Right kidney (tissue), 1 donor: ENCODE measurements at regions not wholly inside any gene's neighbourhood (a gene's known extent, or its start where the extent isn't known, plus 50 kb on each side); places are given as distances from the start of the nearest gene placed in this dataset.

Experiments used
- DNase-seq: peaks from one replicate; pipeline ENCODE4 v3.0.0-alpha.2; 2016

DNA sequence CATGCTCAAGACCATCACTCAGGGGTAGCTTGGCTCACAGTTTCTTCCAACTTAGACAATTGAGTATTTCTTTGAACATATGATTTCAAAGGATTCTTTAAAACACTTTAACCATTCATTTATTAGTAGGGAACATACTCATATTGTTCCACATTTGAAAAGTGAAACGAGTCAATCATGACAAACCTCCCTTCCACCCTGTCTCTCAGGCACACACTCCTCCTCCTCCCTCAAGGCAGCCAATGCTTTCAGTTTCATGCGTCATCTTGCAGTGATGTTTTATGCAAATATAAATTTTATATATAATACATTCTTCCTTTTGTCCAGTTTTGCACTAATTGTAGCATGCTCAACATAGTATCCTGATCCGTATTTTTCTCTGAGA, 126.0 kb upstream of the BOD1 start:
- DNase-seq, result no peak

DNA sequence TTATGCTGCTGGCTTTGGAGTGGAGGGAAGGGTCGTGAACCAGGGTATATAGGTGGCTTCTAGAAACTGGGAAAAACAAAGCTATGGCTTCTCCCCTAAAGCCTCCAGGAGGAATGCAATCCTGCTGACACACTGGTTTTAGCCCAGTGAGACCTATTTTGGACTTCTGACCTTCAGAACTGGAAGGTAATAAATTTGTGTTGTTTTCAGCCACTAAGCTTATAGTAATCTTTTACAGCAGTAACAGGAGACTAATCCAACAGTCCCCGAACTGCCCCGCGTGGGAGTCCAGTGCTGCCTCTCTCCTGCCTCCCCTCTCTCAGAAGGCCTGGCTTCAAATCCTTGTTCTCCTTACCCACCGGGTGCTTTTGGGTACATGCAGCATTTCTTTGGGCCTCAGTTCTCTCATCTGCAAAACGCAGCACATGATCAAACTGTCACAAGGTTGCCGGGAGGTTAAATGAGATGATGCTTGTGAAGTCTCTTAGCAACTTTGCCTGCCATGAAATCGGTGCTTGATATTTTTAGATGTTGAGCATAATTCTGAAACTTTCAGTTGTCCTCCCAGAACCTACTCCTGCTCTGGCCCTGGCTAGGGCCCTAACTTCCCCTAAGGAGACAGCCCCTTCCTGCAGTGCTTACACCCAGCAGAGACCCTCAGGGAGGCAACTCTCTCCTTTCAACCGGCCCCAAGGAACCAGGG, 127.3 kb upstream of the BOD1 start:
- no peak for DNase-seq

DNA sequence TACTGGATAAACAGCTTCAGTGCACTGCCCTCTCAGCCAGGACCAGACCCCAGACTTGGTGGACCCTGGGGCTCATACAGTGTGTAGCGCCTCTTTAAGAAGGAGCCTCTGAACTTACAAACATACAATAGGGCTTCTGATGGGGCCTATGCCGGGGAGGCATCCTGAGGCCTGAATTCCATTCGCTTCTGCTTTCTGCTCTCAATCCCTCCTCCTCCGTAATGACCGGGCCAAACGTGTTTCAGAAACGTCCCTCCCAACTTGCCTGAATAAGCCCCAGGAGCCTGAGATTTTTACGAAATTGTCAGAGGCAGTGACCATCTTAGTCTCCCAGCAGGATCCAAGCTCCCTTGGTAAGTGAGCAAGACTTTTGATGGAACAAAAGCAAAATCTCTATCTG, 128.1 kb upstream of the BOD1 start:
- no peak for DNase-seq

GRCh38 chr5:173745123-173745522, 128.7 kb upstream of the BOD1 start:
- DNase-seq, result no peak

DNA sequence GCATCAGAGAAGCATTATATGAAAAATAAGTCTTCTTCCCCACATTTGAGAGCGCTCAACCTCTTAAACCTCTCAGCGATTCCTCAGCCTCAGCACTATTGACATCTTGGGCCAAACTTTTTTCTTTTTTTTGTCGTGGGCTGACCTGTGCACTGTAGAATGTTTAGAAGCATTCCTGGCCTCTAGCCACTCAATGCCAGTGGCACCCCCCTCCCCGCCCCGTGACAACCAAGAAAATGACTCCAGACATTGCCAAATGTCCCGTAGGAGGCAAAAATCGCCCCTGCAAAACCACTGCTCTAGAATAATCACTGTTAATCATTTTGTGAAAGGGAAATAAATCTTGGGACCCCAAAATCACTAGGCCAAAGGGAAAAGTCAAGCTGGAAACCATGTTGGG, 129.1 kb upstream of the BOD1 start:
- DNase-seq, result no peak

- DNase-seq, result no peak
Observed at GRCh38 chr5:173746047-173746646, 129.7 kb upstream of the BOD1 start.

- no peak for DNase-seq
Observed at GRCh38 chr5:173747876-173748275, 131.4 kb upstream of the BOD1 start.

DNA sequence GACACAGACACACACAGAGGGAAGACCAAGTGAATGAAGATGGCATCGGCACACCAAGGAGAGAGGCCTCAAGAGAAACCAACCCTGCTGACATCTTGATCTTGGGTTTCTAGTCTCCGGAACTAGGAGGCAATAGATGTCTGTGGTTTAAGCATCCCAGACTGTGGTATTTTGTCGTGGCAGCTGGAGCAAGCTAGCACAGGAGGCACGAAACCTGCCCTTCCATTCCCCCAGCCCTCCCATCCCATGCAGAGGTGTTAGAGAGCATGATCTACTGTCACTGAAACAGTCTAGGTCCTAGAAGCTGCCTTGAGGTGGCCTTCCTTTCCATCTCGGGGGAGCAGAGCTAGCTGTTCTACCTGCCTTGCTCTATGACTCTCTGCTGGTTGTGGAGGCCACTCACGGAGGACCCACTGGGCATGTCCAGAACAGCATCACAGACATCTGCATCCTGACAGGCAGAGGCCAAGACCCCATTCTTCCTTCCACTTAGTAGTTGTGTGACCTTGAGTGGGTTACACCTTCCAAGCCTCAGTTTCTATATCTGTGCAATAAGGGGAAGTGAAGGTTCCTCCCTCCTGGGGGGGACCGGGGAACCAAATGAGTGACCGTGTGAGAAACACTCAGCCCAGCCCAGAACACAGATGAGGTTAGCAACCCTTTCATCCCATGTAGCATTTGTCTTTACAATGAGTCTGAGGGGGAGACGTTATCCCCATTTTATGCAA, 134.3 kb upstream of the BOD1 start:
- no peak for DNase-seq

DNA sequence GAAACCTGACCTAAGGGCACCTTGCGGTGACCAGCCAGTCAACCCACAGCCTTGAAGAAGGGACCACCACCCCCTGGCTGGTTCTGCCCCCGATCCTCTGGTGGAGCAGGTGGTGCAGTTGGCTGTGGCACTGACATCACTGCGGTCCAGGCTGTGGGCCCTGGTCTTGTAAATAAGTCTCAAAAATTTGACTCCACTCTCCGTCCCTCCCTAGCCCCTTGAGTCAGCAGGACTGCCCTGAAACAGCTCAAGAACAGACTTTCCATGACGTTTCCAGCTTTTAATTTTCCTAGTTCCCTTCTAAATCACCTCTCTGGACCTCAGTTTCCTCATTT, 134.8 kb upstream of the BOD1 start:
- DNase-seq, result no peak

DNA sequence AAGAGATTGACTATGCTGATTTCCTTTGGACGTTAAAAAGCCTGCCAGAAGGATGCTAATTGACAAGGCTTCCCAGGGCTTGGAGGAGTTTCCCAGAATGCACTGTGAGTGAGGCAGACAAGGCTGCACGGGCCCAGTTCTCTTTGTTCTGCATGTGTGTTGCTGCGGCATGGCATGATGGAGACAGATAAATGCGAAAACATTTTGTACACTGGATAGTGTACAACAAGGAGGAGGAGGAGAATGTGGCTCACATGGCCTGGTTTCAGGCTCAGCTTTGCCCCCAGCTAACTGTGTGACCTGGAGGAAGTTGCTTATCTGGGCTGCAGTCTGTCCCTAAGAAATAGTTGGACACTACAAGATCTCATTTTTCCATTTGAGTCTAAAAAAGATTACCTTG, 135.5 kb upstream of the CPEB4 start:
- no peak for DNase-seq

GRCh38 chr5:173753307-173754168, 134.6 kb upstream of the CPEB4 start:
- DNase-seq, result peak; percentile 52

DNA sequence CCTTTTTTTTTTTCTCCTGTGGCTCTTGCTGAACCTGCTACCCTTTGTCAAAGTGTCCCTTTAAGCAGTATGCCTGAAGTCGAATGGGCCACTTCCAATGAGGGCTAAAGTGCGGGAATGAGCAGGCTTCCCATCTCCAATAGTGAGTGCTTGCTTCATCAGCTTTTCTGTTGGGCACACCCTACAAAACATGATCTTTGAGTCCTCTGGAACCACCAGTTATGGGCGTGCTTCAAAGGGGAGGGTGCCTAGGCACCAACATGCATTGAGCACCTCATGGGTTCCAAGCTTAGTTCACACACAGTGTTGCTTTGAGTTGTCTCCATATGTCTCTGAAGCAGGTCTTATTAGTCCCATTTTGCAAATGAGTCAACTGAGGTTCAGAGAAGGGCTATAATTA, 132.8 kb upstream of the CPEB4 start:
- DNase-seq, result no peak

DNA sequence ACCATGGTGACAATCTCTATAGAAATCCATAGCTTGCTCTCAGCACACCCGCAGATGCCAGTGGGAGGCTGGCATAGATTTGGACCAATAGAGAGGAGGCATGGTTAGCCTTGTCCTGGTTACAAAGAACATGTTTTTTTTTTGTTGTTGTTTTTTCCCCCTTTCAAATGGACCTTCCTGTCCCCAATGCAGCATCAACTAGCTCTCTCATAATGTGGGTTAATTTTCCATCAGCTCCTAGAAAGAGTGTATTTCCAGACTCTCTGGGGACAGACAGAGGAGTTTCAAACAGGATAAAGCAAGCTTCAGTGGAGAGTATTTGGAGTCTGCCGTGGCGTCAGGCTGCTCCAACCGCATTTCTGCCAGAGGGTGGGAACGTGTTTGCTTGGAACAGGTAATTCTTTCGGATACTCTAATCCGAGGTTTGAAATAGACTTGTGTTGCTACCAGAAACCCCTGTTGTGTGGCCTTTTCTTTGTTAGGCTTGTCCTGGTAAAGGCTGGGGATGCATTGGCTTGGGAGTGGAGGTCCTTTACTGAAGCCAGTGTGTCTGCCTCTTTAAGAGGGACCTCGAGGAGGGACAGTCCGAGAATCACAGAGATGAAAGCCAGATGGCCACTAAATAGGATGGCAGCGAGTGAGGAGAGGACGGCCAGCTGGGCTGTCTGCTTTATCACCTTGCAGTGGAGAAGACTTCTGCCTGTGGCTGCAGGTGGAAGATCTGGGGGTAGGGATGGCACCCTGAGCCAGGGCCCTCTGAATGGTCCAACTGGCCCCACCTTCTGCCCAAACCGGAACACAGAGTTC, 130.5 kb upstream of the CPEB4 start:
- DNase-seq, result no peak

- no peak for DNase-seq
Observed at GRCh38 chr5:173758676-173759075, 129.5 kb upstream of the CPEB4 start.

DNA sequence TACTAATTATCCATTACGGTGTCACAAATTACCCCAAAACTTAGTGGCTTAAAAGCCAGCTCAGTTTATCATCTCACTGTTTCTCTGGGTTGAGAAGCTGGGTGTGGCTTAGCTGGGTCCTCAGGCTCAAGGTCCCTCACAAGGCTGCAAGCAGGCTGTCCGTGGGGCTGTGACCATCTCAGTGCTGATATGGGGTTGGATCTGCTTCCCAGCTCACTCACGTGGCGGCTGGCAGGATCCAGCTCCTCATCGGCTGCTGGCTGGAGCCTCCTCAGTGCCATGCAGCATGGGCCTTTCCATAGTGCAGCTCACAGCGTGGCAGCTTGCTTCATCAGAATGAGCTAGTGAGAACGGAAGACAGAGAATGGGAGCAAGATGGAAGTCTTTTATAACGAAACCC, 128.5 kb upstream of the CPEB4 start:
- no peak for DNase-seq

GRCh38 chr5:173760461-173761177, 127.5 kb upstream of the CPEB4 start:
- DNase-seq, result no peak

DNA sequence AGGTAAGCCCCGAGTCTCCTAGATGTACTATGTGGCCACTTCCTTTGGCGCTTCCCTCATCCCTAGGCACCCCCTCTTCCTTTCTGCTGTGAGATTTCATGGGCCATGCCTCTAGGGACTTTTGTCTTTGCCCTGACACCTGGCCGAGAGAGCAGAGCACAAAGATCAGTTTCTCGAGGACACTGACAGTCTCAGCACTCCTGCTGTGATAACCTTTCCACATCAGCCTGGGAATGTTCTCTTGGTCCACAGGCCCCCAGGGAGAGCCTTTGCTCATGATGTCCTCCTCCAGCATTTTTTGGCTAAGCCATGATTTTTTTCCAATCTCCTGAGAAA, 127.0 kb upstream of the CPEB4 start:
- DNase-seq, result no peak

DNA sequence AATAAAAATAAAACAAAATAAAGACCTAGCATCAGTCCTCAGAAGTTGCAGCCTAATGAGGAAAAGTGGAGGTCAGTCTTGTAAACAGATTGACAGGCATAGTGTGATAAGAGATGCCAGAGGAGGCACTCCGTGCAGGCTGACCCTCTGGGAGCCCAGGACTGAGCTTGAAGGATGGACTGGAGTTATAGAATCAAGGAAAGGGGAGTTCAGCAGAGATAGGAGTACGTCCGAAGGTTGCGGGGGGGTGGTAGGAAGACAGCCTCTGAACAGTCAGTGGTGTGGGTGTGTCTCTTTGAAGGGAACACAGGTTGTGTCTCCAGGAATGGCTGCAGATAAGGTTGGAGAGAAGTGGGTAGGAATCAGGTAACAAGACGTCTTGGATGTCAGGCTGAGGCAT, 126.1 kb upstream of the CPEB4 start:
- no peak for DNase-seq

GRCh38 chr5:173762930-173763329, 125.2 kb upstream of the CPEB4 start:
- no peak for DNase-seq

- DNase-seq, result no peak
Observed at GRCh38 chr5:173763410-173763809, 124.7 kb upstream of the CPEB4 start.

DNA sequence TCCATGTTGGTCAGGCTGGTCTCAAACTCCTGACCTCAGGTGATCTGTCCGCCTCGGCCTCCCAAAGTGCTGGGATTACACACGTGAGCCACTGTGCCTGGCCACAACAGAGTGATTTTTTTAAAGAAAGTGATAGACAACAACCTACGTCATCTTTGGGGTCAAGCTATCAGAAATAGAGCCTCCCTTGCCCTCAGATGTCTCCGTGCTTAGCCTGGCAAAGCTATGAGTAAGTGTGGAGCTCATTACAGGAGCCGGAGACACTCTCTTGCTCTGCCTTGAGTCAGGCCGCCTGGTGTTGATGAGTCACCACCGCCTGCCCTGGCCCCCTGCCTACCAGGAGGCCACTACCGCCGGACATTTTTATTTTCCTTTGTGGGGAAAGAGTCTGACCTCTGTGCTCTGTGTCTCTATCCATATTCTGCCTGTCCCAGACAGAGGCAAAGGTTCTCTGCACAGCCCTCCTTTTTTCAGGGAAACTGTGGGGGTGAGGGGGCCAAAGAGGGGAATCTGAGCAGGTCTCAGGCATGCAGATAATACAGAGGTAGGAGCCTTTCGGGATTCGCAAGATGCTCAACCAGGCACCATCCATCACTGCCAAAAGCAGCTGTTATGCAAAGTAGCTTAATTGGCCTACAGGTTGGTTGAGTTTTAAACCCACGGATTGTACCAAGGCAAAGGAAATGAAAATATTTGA, 123.7 kb upstream of the CPEB4 start:
- no peak for DNase-seq
